ENCODE measurements at regions not wholly inside any gene's neighbourhood (a gene's known extent, or its start where the extent isn't known, plus 50 kb on each side); places are given as distances from the start of the nearest gene placed in this dataset.

DNA sequence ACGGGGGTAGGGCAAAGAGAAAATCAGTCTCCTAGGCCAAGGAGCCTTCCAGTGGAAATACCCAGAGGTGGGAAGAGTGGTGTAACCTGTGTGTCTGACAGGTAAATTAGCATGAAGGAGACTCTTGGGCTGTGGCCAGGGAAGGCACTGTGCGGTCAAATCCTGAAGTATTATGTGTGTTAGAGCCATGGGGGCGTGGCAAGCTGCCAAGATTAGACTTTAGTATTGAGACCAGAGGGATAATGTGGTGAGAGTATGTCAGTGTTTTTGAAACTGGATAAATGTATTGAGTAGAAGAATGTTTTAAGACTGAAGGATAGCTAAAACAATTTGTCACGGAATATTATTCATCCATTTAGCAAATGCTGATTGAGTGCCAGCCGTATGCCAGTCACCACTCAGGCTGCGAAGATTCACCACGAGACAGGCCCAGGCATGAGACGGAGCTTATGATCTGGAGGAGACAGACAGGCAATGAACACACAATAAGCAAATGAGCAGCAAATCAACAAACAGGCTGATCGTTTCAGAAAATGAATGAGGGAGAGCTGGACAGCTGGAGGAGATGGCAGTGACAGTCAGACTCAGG is 445.9 kb downstream of the MCTP2 start:
- no peak for DNase-seq (ENCODE audit: low spot score)

- no peak for DNase-seq (ENCODE audit: low spot score)
Observed at GRCh38 chr15:94682171-94682570, 450.8 kb downstream of the MCTP2 start.

GRCh38 chr15:94683902-94684301 is 452.5 kb downstream of the MCTP2 start:
- DNase-seq (ENCODE audit: low spot score) = no peak

GRCh38 chr15:94691169-94691568 is 459.8 kb downstream of the MCTP2 start:
- DNase-seq (ENCODE audit: low spot score) = no peak

DNA sequence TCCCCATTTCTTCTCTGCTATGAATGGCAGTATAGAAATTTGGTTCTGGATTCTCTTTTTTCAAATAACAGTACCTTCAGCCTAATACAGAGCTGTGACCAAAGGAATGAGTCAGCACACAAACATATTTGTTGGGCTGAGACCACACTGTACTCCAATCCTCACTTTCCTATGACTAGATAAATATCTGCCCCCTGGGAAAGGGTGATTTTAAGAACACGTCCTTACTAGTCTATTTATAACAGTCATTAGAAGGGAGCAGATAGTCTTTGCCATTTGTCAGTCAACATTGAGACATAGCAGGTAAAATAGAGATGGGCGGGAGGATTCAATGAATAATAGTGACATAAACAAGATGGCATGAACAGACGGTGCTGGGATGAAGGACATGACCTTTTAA is 461.3 kb downstream of the MCTP2 start:
- DNase-seq (ENCODE audit: low spot score) = no peak

DNA sequence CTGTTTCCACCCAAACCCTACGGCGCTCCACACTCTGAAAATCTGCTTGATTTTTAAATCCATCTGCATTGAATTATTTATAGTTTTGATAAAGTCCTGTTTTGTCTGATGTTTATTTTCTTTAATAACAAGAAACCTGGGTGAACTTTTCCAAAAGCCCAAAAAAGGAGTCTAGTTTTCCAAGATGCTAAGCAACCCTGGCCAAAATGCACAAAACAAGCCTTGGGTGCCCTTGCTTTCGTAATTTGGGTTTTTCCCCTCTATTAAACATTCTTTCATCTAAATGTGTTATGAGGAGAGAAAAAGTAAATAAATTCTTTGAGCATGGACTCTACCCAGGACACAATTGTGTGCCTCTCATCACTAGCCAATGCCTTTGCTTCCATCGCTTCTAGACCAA is 468.9 kb downstream of the MCTP2 start:
- no peak for DNase-seq (ENCODE audit: low spot score)

DNA sequence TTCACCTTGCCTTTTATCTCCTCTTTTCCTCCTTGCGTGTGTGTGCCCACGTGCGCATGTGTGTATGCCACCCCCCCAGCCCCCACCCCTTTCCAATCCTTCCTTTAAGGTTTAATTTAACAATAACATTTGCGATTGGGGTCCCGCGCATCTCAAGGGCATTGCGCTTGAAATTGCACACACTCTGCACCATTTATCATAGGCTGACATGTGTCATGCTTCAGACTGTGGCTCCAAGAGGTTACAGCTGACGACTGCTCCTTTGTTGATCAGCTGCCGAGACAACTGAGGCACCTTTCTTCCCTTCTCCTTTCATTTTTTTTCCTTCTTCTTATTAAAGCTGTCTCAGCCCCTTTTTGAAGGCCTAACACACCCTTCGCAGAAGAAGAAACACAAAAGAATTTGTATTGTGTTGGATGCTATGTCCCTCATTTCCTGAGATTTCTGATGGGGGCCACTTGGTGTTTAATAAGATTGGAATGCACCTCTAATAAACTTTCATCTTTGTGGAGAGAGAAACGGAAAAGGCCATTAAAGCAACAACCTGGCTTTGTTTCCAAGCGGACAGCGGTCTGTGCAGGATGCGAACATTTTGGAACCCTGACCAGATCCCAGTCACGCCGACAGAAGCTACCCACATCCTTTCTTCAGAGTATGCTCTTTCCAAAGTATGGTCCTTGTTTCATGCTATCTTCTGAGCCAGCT is 470.1 kb downstream of the MCTP2 start:
- no peak for DNase-seq (ENCODE audit: low spot score)

DNA sequence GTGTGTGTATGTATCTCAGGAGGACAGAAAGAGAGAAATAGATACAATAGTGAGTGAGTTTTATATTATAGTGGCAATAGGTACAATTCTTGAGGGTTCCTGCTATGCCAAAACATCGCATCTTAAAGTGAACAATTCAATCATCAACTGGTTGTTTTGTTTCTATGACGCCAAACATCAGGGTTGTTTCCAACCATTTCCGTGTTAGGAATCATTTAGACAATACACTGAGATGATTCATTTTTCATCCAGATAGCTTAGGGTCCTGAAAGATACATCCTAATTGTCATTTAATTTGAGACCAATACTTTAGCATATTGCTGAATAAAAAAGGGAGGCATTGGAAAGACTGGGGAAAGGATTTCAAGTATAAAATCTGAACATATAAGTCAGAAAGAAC is 472.2 kb downstream of the MCTP2 start:
- DNase-seq (ENCODE audit: low spot score) = no peak

GRCh38 chr15:94704421-94704820 is 473.1 kb downstream of the MCTP2 start:
- no peak for DNase-seq (ENCODE audit: low spot score)

- DNase-seq (ENCODE audit: low spot score) = no peak
Observed at GRCh38 chr15:94704946-94705345, 473.6 kb downstream of the MCTP2 start.

DNA sequence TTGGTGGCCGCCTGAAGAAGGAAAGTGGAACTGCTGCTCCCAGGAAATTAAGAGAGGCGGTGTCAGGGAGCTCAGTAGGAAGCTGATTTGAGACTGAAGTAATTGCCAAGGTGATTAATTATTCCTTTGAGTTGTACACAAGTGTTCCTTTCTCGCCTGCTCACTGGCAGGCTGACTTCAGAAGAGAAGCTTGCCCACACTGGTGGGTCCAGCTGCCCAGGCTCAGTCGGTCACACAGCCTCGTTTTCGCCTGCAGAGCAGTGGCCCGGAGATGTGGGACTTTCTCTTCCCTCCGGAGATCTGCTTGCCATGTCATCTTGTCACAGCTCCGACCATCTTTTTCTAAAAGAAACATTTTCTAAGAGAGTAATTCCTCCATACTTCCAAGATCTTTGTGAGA is 478.0 kb downstream of the MCTP2 start:
- DNase-seq (ENCODE audit: low spot score) = no peak

- DNase-seq (ENCODE audit: low spot score) = no peak
Observed at GRCh38 chr15:94722024-94722636, 490.8 kb downstream of the MCTP2 start.

DNA sequence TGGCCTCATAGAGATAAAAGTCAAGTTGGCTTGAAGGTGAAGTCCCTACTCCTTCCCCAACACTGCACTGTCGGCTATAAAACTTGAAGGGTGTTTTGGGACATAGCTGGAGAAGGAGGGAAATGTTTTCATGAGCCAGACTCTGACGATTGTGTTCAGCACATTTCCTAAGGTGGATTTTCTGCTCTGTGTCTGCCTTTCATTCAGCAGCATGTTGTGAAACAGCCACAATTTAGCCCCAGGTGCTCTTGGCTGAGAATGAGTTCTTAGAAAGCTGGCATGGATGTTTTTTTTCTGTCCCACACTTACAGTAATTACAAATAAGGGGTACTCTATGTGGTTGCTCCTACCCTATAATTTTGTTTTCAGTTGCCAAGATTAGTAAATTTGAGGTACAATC is 492.4 kb downstream of the MCTP2 start:
- no peak for DNase-seq (ENCODE audit: low spot score)

GRCh38 chr15:94731286-94731685 is 499.9 kb downstream of the MCTP2 start:
- no peak for DNase-seq (ENCODE audit: low spot score)

GRCh38 chr15:94734460-94734859 is 503.1 kb downstream of the MCTP2 start:
- DNase-seq (ENCODE audit: low spot score) = no peak

DNA sequence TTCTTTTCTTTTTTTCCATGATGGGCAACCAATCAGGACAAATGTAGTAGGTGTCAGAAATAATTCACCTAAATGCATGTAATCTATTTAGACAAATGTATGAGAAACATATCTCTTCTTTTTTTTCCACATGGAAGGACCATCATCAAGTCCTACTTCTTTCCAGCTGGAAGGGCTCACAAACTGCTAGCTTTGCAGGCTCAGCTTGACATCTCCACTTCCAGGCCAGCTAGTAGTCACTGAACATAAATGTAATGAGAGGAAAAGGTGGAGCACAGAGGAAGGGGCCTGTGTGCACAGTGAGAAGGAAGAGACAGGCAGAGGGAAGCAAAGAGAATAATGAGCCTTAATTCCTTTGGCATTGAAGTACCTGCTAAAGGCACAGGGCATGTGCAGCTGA is 504.9 kb downstream of the MCTP2 start:
- no peak for DNase-seq (ENCODE audit: low spot score)

GRCh38 chr15:94739639-94740038 is 508.3 kb downstream of the MCTP2 start:
- DNase-seq (ENCODE audit: low spot score) = no peak

DNA sequence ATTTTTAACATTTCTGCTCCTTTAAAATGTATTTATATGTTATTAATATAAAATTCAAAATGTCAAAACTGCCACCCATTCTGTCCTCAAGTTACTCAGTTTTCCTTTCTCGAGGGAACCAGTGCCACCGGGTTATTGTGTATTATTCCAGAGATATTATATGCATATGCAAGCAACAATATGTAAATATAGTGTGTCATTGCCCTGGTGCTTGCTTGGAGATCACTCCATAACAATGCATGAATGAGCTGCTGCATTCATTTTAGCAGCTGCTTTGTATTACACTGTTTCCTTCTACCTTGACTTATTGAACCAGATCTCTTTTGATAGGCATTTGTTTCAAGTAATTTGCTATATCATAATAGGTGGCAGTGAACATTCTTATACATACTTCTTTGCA is 509.1 kb downstream of the MCTP2 start:
- no peak for DNase-seq (ENCODE audit: low spot score)

DNA sequence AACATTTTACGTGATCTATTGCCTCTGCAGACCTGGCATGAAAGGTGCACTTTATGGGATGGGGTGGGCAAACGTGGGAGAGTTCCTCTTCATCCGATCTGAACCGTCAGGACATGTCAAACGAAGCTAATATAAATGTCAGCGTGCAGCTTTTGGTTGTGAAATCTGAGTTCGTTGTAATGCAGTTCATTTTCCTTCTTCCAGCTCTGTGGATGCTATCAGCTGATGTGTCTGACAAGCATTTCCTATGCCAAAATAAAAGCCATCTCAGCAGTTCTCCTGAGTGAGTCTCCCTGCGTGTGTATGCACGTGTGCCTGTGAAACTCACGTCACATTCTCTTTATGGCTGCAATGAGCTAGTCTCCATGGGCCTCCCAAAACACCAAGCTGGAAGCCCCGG is 512.3 kb downstream of the MCTP2 start:
- no peak for DNase-seq (ENCODE audit: low spot score)

- DNase-seq (ENCODE audit: low spot score) = no peak
Observed at GRCh38 chr15:94744080-94744793, 512.9 kb downstream of the MCTP2 start.

GRCh38 chr15:94745371-94745770 is 514.0 kb downstream of the MCTP2 start:
- no peak for DNase-seq (ENCODE audit: low spot score)

- no peak for DNase-seq (ENCODE audit: low spot score)
Observed at GRCh38 chr15:94747510-94747909, 516.1 kb downstream of the MCTP2 start.
